ENCODE measurements at regions not wholly inside any gene's neighbourhood (a gene's known extent, or its start where the extent isn't known, plus 50 kb on each side); places are given as distances from the start of the nearest gene placed in this dataset.

DNA sequence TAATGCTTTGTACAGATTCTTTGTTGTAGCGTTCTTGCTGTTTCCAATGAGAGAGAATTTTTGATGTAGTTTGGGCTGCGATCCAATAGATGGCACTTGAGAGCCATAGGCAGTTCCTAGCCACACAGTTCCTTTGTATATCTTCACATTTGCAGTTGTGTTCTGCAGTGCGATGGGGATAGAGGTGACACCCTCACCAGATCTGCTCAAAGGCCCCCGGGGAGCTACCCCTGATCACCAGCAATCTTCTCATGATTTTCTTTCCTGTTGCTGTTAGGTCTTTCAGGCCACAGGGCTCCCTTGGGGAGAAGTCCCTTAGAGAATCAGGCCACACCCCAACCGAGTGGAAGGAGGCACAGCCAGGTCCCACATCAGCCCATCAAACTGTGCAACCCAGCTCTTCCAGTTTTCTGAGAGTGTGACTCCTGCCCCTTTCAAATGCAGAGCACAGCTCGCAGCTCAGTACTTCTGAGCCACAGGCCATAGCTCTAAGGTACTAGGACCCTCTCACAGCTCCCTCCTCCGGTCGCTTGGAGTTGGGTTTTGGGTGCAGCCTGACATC lies 353.7 kb downstream of the SLCO4C1 start:
- Histone ChIP-seq H2AK5ac (ENCODE audit: low read depth, low read length) (no peak overlapping the region), H3K79me2 (ENCODE audit: control insufficient read depth in 1 of 2, insufficient read depth in 2 of 2, low read length in 2 of 2) (no peaks in the 10 kb centered on the region), H3K4me1 (replicated peaks in 1 of 4; ENCODE audit: control insufficient read depth in 3 of 4, insufficient read depth in 4 of 4, low read length in 3 of 4) (peaks cover 0 to 4% (median 2%) of the 10 kb centered on the region in 4 experiments; a peak in 4 of 7 replicates), H3K4me2 (ENCODE audit: insufficient read depth in 1 of 2, low read depth in 2 of 2, low read length in 2 of 2) (peak overlapping the region; percentile 33 to 37; a peak in 2 of 4 replicates), H2BK20ac (ENCODE audit: low read length) (0 out of 2 replicates have a peak overlapping the region, but pooled peaks have one; percentile 48), H2BK5ac (ENCODE audit: low read depth, low read length) (no peak overlapping the region), H4K91ac (replicated peaks; ENCODE audit: insufficient read length, low read length) (no peak overlapping the region), H2AFZ (ENCODE audit: low read length) (peak overlapping the region; percentile 81; the same call in 1 of the 2 replicates), H3K14ac (ENCODE audit: insufficient read length) (no peak overlapping the region), H2BK15ac (ENCODE audit: low read length) (no peak overlapping the region), H3K27ac (ENCODE audit: low read depth, low read length) (no peak overlapping the region), H2BK12ac (ENCODE audit: low read depth, low read length) (no peak overlapping the region; the same call in 1 of the 2 replicates), H4K8ac (ENCODE audit: extremely low read depth, insufficient read depth, low read length) (no peak overlapping the region), H3K36me3 (ENCODE audit: control insufficient read depth in 2 of 4, insufficient read depth in 4 of 4, low read length in 3 of 4) (no peaks in the 10 kb centered on the region), H3K9ac (replicated peaks in 1 of 4; ENCODE audit: extremely low read depth in 1 of 4, low read depth in 3 of 4, low read length in 3 of 4) (no peak overlapping the region), H3K27me3 (replicated peaks in 1 of 4; ENCODE audit: control insufficient read depth in 3 of 4, extremely low read depth in 1 of 4, insufficient read depth in 3 of 4, low read length in 3 of 4) (no peaks in the 10 kb centered on the region), H2BK120ac (replicated peaks; ENCODE audit: low read depth, low read length) (no peak overlapping the region), H3K9me3 (ENCODE audit: insufficient read depth in 2 of 2, low read depth in 1 of 2, low read length in 1 of 2) (no peaks in the 10 kb centered on the region), H3K4ac (replicated peaks; ENCODE audit: insufficient read length, low read depth, low read length) (no peak overlapping the region), H4K5ac (ENCODE audit: insufficient read length, low read depth, low read length) (no peak overlapping the region), H3K23ac (ENCODE audit: insufficient read length) (no peak overlapping the region), H3K4me3 (ENCODE audit: extremely low read depth in 1 of 4, insufficient read depth in 2 of 4, low read depth in 3 of 4, low read length in 4 of 4) (peak overlapping the region in 3 of 4 experiments; percentile 2 to 21 (median 4); a peak in 1 of 8 replicates), H3K23me2 (ENCODE audit: low read depth, low read length) (no peaks in the 10 kb centered on the region), H4K20me1 (replicated peaks in 1 of 2; ENCODE audit: control insufficient read depth in 1 of 2, insufficient read depth in 2 of 2, low read length in 2 of 2) (no peaks in the 10 kb centered on the region), H3K79me1 (ENCODE audit: low read depth, low read length) (no peaks in the 10 kb centered on the region), H3K56ac (replicated peaks; ENCODE audit: insufficient read length, low read depth, low read length) (no peak overlapping the region), H3K18ac (ENCODE audit: extremely low read depth, low read length) (no peak overlapping the region)
- ChIA-PET POLR2A (ENCODE audit: partially characterized antibody) (no interaction called here), CTCF (ENCODE audit: partially characterized antibody) (interaction anchor here (0.6 to 3.9 kb wide), 53 partner anchors 9 to 615 kb away, joined by 3 to 41 read pairs (median 4); no protein-coding TSS in a partner anchor)
- peak; percentile 87 for FAIRE-seq
- peak in 1 of 2 experiments; percentile 59 for DNase-seq (ENCODE audit: low read depth in 1 of 2, low spot score in 2 of 2)
- 52% methylated on average over 8 of the region's 8 CpGs; no CpG with 5 or more reads in 1 of the 2 experiments for WGBS, 2 experiments (ENCODE audit: extremely low coverage in 1 of 2, insufficient coverage in 1 of 2, insufficient read length in 1 of 2, insufficient replicate concordance in 2 of 2, low coverage in 1 of 2, low lambda C conversion rate in 2 of 2, missing lambda C conversion rate in 1 of 2)
- TF ChIP-seq NANOG (IDR thresholded peaks at IDR 0.05; ENCODE audit: insufficient read depth, low read depth, low read length, poor library complexity, severe bottlenecking) (no peak), RAD21 (IDR thresholded peaks at IDR 0.05 in 1 of 2, conservative IDR thresholded peaks at IDR 0.05 in 1 of 2; ENCODE audit: low read depth in 2 of 2, low read length in 2 of 2) (peak; percentile 84 to 89), CBX5 (IDR thresholded peaks at IDR 0.05; ENCODE audit: low read depth, low read length) (no peak), JUND (IDR thresholded peaks at IDR 0.05; ENCODE audit: low read length) (no peak), BACH1 (IDR thresholded peaks at IDR 0.05; ENCODE audit: low read length) (no peak), SRF (IDR thresholded peaks at IDR 0.05; ENCODE audit: low read depth, low read length) (no peak), EGR1 (IDR thresholded peaks at IDR 0.05; ENCODE audit: borderline replicate concordance, low read depth, low read length) (no peak), TAF1 (IDR thresholded peaks at IDR 0.05; ENCODE audit: low read depth, low read length) (no peak), GTF2F1 (IDR thresholded peaks at IDR 0.05; ENCODE audit: borderline replicate concordance, low read depth, low read length) (no peak)
- TF ChIP-seq, protein P1, sequence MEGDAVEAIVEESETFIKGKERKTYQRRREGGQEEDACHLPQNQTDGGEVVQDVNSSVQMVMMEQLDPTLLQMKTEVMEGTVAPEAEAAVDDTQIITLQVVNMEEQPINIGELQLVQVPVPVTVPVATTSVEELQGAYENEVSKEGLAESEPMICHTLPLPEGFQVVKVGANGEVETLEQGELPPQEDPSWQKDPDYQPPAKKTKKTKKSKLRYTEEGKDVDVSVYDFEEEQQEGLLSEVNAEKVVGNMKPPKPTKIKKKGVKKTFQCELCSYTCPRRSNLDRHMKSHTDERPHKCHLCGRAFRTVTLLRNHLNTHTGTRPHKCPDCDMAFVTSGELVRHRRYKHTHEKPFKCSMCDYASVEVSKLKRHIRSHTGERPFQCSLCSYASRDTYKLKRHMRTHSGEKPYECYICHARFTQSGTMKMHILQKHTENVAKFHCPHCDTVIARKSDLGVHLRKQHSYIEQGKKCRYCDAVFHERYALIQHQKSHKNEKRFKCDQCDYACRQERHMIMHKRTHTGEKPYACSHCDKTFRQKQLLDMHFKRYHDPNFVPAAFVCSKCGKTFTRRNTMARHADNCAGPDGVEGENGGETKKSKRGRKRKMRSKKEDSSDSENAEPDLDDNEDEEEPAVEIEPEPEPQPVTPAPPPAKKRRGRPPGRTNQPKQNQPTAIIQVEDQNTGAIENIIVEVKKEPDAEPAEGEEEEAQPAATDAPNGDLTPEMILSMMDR (IDR thresholded peaks at IDR 0.05; ENCODE audit: control extremely low read depth in 1 of 3, insufficient read depth in 1 of 3, low read depth in 1 of 3, low read length in 3 of 3) = peak in 2 of 3 experiments; percentile 70 to 76; a peak in 3 of 4 replicates

Measured in H1 (cell line).